ENCODE measurements at regions not wholly inside any gene's neighbourhood (a gene's known extent, or its start where the extent isn't known, plus 50 kb on each side); places are given as distances from the start of the nearest gene placed in this dataset.

GRCh38 chr6:139832493-139833305, 458.3 kb upstream of the CITED2 start:
- TF ChIP-seq CTCF (IDR thresholded peaks at IDR 0.05; ENCODE audit: low read length) (no peak), EZH2 (IDR thresholded peaks at IDR 0.05; ENCODE audit: borderline replicate concordance, low read length) (no peak)
